ENCODE measurements at regions not wholly inside any gene's neighbourhood (a gene's known extent, or its start where the extent isn't known, plus 50 kb on each side); places are given as distances from the start of the nearest gene placed in this dataset.
"Not testable (repeated sequence)": the region's sequence is repeated elsewhere in the genome, so short reads cannot be mapped to it uniquely, and the experiment has no call there.

GRCh38 chr13:79907527-79907926 is 426.6 kb downstream of the NDFIP2 start:
- DNase-seq = no peak

GRCh38 chr13:79906345-79906744 is 425.4 kb downstream of the NDFIP2 start:
- no peak for DNase-seq

GRCh38 chr13:79905018-79905417 is 424.1 kb downstream of the NDFIP2 start:
- DNase-seq = no peak

GRCh38 chr13:79904581-79904980 is 423.6 kb downstream of the NDFIP2 start:
- no peak for DNase-seq

GRCh38 chr13:79901336-79901735 is 420.4 kb downstream of the NDFIP2 start:
- no peak for DNase-seq

- DNase-seq = no peak
Measured at GRCh38 chr13:79900356-79900755, 419.4 kb downstream of the NDFIP2 start.

- no peak for DNase-seq
Measured at GRCh38 chr13:79898996-79899395, 418.0 kb downstream of the NDFIP2 start.

- no peak for DNase-seq
Measured at GRCh38 chr13:79898202-79898826, 417.4 kb downstream of the NDFIP2 start.

- no peak for DNase-seq
Measured at GRCh38 chr13:79896851-79897250, 415.9 kb downstream of the NDFIP2 start.

- DNase-seq = no peak
Measured at GRCh38 chr13:79895416-79895815, 414.5 kb downstream of the NDFIP2 start.

- not testable (repeated sequence) for DNase-seq
Measured at GRCh38 chr13:79887278-79887677, 406.3 kb downstream of the NDFIP2 start.

- no peak for DNase-seq
Measured at GRCh38 chr13:79886601-79887000, 405.6 kb downstream of the NDFIP2 start.

GRCh38 chr13:79884890-79885289 is 403.9 kb downstream of the NDFIP2 start:
- no peak for DNase-seq

GRCh38 chr13:79883216-79883615 is 402.3 kb downstream of the NDFIP2 start:
- DNase-seq = no peak

GRCh38 chr13:79880818-79881217 is 399.9 kb downstream of the NDFIP2 start:
- DNase-seq = no peak

GRCh38 chr13:79874396-79875360 is 393.7 kb downstream of the NDFIP2 start:
- DNase-seq = no peak

GRCh38 chr13:79871594-79871993 is 390.6 kb downstream of the NDFIP2 start:
- DNase-seq = no peak

GRCh38 chr13:79870766-79871165 is 389.8 kb downstream of the NDFIP2 start:
- no peak for DNase-seq

- no peak for DNase-seq
Measured at GRCh38 chr13:79870123-79870522, 389.2 kb downstream of the NDFIP2 start.

GRCh38 chr13:79869326-79869725 is 388.4 kb downstream of the NDFIP2 start:
- DNase-seq = no peak

- DNase-seq = no peak
Measured at GRCh38 chr13:79867254-79867653, 386.3 kb downstream of the NDFIP2 start.

- DNase-seq = no peak
Measured at GRCh38 chr13:79866436-79866835, 385.5 kb downstream of the NDFIP2 start.

- DNase-seq = no peak
Measured at GRCh38 chr13:79862515-79862914, 381.6 kb downstream of the NDFIP2 start.

GRCh38 chr13:79861731-79862130 is 380.8 kb downstream of the NDFIP2 start:
- DNase-seq = no peak

Data from activated CD4-positive, alpha-beta T cell treated with anti-CD3 and anti-CD28 coated beads for 1 hour (primary cell).